H9 (cell line): ENCODE measurements at regions not wholly inside any gene's neighbourhood (a gene's known extent, or its start where the extent isn't known, plus 50 kb on each side); places are given as distances from the start of the nearest gene placed in this dataset.

Source experiments
- DNase-seq: peaks from one replicate; pipeline ENCODE4 v3.0.0-alpha.2; 2017
- H2AFZ ChIP-seq: one replicate; pipeline ENCODE4 v1.6.1; 2013; ENCODE audit warnings: mild to moderate bottlenecking, low read length, control low read depth, moderate library complexity
- H2AK5ac ChIP-seq: 2 replicates; pipeline ENCODE4 v1.6.1; 2013; ENCODE audit warnings: low read length, control low read depth, mixed read lengths; ENCODE audit not compliant: insufficient read length
- H2BK120ac ChIP-seq: one replicate; pipeline ENCODE4 v1.6.1; 2013; ENCODE audit warnings: low read depth, mild to moderate bottlenecking, low read length, control low read depth, inconsistent platforms; ENCODE audit not compliant: poor library complexity, severe bottlenecking
- H2BK12ac ChIP-seq: 2 replicates; pipeline ENCODE4 v1.6.1; 2013; ENCODE audit warnings: low read length, control low read depth, mixed read lengths, low read depth; ENCODE audit not compliant: insufficient read length
- H2BK15ac ChIP-seq: 2 replicates; pipeline ENCODE4 v1.6.1; 2013; ENCODE audit warnings: low read depth, low read length, control low read depth
- H2BK20ac ChIP-seq: one replicate; pipeline ENCODE4 v1.6.1; 2013; ENCODE audit warnings: low read depth, mild to moderate bottlenecking, low read length, control low read depth, inconsistent platforms; ENCODE audit not compliant: poor library complexity, severe bottlenecking
- H2BK5ac ChIP-seq: 2 replicates; pipeline ENCODE4 v1.6.1; 2013; ENCODE audit warnings: low read length, control low read depth, mixed read lengths; ENCODE audit not compliant: insufficient read length
- H3K14ac ChIP-seq: 2 replicates; pipeline ENCODE4 v1.6.1; 2013; ENCODE audit warnings: low read length, control low read depth; ENCODE audit not compliant: insufficient read depth
- H3K18ac ChIP-seq: 2 replicates; pipeline ENCODE4 v1.6.1; 2013; ENCODE audit warnings: low read depth, mild to moderate bottlenecking, mixed read lengths, low read length, control low read depth; ENCODE audit not compliant: insufficient read length
- H3K23ac ChIP-seq: 2 replicates; pipeline ENCODE4 v1.6.1; 2013; ENCODE audit warnings: low read length, control low read depth, mixed read lengths, low read depth; ENCODE audit not compliant: insufficient read length
- H3K23me2 ChIP-seq: 2 replicates; pipeline ENCODE4 v1.6.1; 2013; ENCODE audit warnings: low read depth, mild to moderate bottlenecking, mixed read lengths, low read length, control low read depth; ENCODE audit not compliant: insufficient read length, poor library complexity, severe bottlenecking
- H3K27ac ChIP-seq: 2 replicates; pipeline ENCODE4 v1.5.1; 2013; ENCODE audit warnings: low read length, control low read depth, mixed read lengths, low read depth; ENCODE audit not compliant: insufficient read length
- H3K27me3 ChIP-seq: 2 replicates; pipeline ENCODE4 v1.6.1; 2013; ENCODE audit warnings: low read length, control low read depth, inconsistent platforms; ENCODE audit not compliant: insufficient read depth
- H3K4ac ChIP-seq: 2 replicates; pipeline ENCODE4 v1.6.1; 2013; ENCODE audit warnings: low read depth, mild to moderate bottlenecking, control low read depth, inconsistent platforms, low read length, moderate library complexity
- H3K4me1 ChIP-seq: 2 replicates; pipeline ENCODE4 v1.6.1; 2013; ENCODE audit warnings: low read length, control low read depth, inconsistent platforms; ENCODE audit not compliant: insufficient read depth
- H3K4me2 ChIP-seq: 2 replicates; pipeline ENCODE4 v1.6.1; 2013; ENCODE audit warnings: low read length, control low read depth, mixed read lengths; ENCODE audit not compliant: insufficient read length, insufficient read depth
- H3K56ac ChIP-seq: 2 replicates; pipeline ENCODE4 v1.6.1; 2013; ENCODE audit warnings: low read depth, mild to moderate bottlenecking, mixed read lengths, low read length, control low read depth; ENCODE audit not compliant: insufficient read length
- H3K79me1 ChIP-seq: 2 replicates; pipeline ENCODE4 v1.6.1; 2013; ENCODE audit warnings: low read depth, mild to moderate bottlenecking, moderate library complexity, low read length, control low read depth, inconsistent platforms; ENCODE audit not compliant: insufficient read depth, poor library complexity, severe bottlenecking
- H3K79me2 ChIP-seq: 2 replicates; pipeline ENCODE4 v1.6.1; 2013; ENCODE audit warnings: low read length, control low read depth, inconsistent platforms; ENCODE audit not compliant: insufficient read depth
- H3K9ac ChIP-seq: 2 replicates; pipeline ENCODE4 v1.6.1; 2013; ENCODE audit warnings: low read length, control low read depth, mixed read lengths; ENCODE audit not compliant: insufficient read length; ENCODE audit errors: extremely low read depth
- H3K9me3 ChIP-seq: one replicate; pipeline ENCODE4 v1.6.1; 2013; ENCODE audit warnings: low read depth, low read length, inconsistent platforms; ENCODE audit not compliant: control insufficient read depth
- H3T11ph ChIP-seq: one replicate; pipeline ENCODE4 v1.6.1; 2013; ENCODE audit warnings: mild to moderate bottlenecking, low read length, control low read depth, inconsistent platforms
- H4K20me1 ChIP-seq: one replicate; pipeline ENCODE4 v1.6.1; 2013; ENCODE audit not compliant: control insufficient read depth, insufficient read length, insufficient read depth
- H4K5ac ChIP-seq: 2 replicates; pipeline ENCODE4 v1.6.1; 2013; ENCODE audit warnings: low read depth, mild to moderate bottlenecking, mixed read lengths, low read length, control low read depth; ENCODE audit not compliant: insufficient read length
- H4K8ac ChIP-seq: replicated peaks from 2 replicates; pipeline ENCODE4 v1.6.1; 2013; ENCODE audit warnings: low read length, control low read depth, mixed read lengths, low read depth; ENCODE audit not compliant: insufficient read length
- H4K91ac ChIP-seq: 2 replicates; pipeline ENCODE4 v1.6.1; 2013; ENCODE audit warnings: low read depth, mild to moderate bottlenecking, moderate library complexity, mixed read lengths, low read length, control low read depth; ENCODE audit not compliant: insufficient read length
- H3K27ac Mint-ChIP-seq, 3 experiments: 2 replicates in 2 of 3; 3 replicates in 1 of 3; pipeline ENCODE4 v1.8.0; 2020 to 2021; ENCODE audit warnings: mixed read lengths in 3 of 3, mild to moderate bottlenecking in 1 of 3, moderate library complexity in 1 of 3
- H3K27me3 Mint-ChIP-seq: 2 replicates; pipeline ENCODE4 v1.8.0; 2021; ENCODE audit warnings: low read depth, mild to moderate bottlenecking, moderate library complexity, mixed read lengths
- H3K36me3 Mint-ChIP-seq, 3 experiments: 2 replicates in 2 of 3; 3 replicates in 1 of 3; pipeline ENCODE4 v1.8.0; 2020 to 2021; ENCODE audit warnings: low read depth in 3 of 3, mixed read lengths in 3 of 3; ENCODE audit not compliant: insufficient read depth in 1 of 3
- H3K4me1 Mint-ChIP-seq, 2 experiments: 2 replicates each; pipeline ENCODE4 v1.8.0; 2020; ENCODE audit warnings: mixed read lengths in 2 of 2
- H3K4me3 Mint-ChIP-seq, 2 experiments: 2 replicates in 1 of 2; 3 replicates in 1 of 2; pipeline ENCODE4 v1.8.0; 2020 to 2021; ENCODE audit warnings: mild to moderate bottlenecking in 2 of 2, mixed read lengths in 2 of 2, moderate library complexity in 1 of 2
- H3K9me3 Mint-ChIP-seq, 2 experiments: 2 replicates in 1 of 2; 3 replicates in 1 of 2; pipeline ENCODE4 v1.8.0; 2020; ENCODE audit warnings: mild to moderate bottlenecking in 2 of 2, mixed read lengths in 2 of 2, moderate library complexity in 1 of 2
- TF ChIP-seq, protein P1 (sequence below): fragments of 200-600 bp; sonication (generic); conservative IDR thresholded peaks from 3 replicates; pipeline ENCODE4 v1.8.0; 2021; ENCODE audit warnings: antibody characterized with exemption, mild to moderate bottlenecking

DNA sequence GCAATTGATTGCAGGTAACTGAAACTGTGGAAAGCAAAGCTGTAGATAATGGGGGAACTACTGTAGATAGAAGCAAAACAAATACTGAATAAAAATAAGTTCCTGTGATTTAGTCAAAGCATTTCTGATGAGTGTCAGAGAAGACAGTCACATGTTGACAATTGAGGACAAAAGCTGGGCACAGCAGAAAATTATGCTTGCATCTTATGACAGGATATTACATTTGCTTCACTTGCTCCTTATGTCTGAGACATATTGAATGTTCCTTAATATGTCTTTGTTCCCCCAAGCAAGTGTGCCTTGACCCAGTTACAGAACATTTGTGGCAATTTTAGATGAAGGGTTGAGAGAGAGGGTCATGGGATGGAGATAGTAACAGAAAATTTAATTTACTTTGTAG lies 526.0 kb upstream of the B3GALT2 start:
- H2BK5ac ChIP-seq: no peak overlapping the region
- H2AFZ ChIP-seq: no peak overlapping the region
- H3K4me1 ChIP-seq: no peaks in the 10 kb centered on the region
- H2BK120ac ChIP-seq: no peak overlapping the region
- H4K8ac ChIP-seq: no peak overlapping the region
- Mint-ChIP-seq H3K4me1 (no peaks in the 10 kb centered on the region), H3K4me3 (no peak overlapping the region), H3K27ac (no peak overlapping the region), H3K9me3 (peaks cover 0 to 7% of the 10 kb centered on the region in 2 experiments; a peak in 1 of 5 replicates), H3K36me3 (peaks cover 0 to 8% (median 0%) of the 10 kb centered on the region in 3 experiments; a peak in 2 of 7 replicates), H3K27me3 (no peaks in the 10 kb centered on the region)
- no peak overlapping the region for H4K91ac ChIP-seq
- H4K5ac ChIP-seq: no peak overlapping the region
- H2BK15ac ChIP-seq: no peak overlapping the region
- no peak overlapping the region for H3K4me2 ChIP-seq
- no peak overlapping the region for H3K14ac ChIP-seq
- H3K79me2 ChIP-seq: no peaks in the 10 kb centered on the region
- H3K23ac ChIP-seq: no peak overlapping the region
- H3K56ac ChIP-seq: no peak overlapping the region
- no peak overlapping the region for H2AK5ac ChIP-seq
- no peaks in the 10 kb centered on the region for H3K79me1 ChIP-seq
- H3K27ac ChIP-seq: no peak overlapping the region
- H3K9me3 ChIP-seq: no peaks in the 10 kb centered on the region
- no peaks in the 10 kb centered on the region for H3K23me2 ChIP-seq
- TF ChIP-seq, protein P1, sequence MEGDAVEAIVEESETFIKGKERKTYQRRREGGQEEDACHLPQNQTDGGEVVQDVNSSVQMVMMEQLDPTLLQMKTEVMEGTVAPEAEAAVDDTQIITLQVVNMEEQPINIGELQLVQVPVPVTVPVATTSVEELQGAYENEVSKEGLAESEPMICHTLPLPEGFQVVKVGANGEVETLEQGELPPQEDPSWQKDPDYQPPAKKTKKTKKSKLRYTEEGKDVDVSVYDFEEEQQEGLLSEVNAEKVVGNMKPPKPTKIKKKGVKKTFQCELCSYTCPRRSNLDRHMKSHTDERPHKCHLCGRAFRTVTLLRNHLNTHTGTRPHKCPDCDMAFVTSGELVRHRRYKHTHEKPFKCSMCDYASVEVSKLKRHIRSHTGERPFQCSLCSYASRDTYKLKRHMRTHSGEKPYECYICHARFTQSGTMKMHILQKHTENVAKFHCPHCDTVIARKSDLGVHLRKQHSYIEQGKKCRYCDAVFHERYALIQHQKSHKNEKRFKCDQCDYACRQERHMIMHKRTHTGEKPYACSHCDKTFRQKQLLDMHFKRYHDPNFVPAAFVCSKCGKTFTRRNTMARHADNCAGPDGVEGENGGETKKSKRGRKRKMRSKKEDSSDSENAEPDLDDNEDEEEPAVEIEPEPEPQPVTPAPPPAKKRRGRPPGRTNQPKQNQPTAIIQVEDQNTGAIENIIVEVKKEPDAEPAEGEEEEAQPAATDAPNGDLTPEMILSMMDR: no peak
- no peak overlapping the region for H2BK12ac ChIP-seq
- H3T11ph ChIP-seq: no peak overlapping the region
- H3K27me3 ChIP-seq: no peaks in the 10 kb centered on the region
- H3K4ac ChIP-seq: no peak overlapping the region
- no peaks in the 10 kb centered on the region for H4K20me1 ChIP-seq
- DNase-seq: no peak
- no peak overlapping the region for H3K9ac ChIP-seq
- H3K18ac ChIP-seq: no peak overlapping the region
- H2BK20ac ChIP-seq: no peak overlapping the region
